HG02571 (cell line): ENCODE measurements at regions not wholly inside any gene's neighbourhood (a gene's known extent, or its start where the extent isn't known, plus 50 kb on each side); places are given as distances from the start of the nearest gene placed in this dataset.
"Not testable (repeated sequence)": the region's sequence is repeated elsewhere in the genome, so short reads cannot be mapped to it uniquely, and the experiment has no call there.

ENCODE experiments used
- ATAC-seq: cut with Tn5 transposase; IDR thresholded peaks from one replicate; pipeline ENCODE4 v1.9.1; 2021; ENCODE audit warnings: mild to moderate bottlenecking, moderate library complexity; ENCODE audit not compliant: unreplicated experiment

DNA sequence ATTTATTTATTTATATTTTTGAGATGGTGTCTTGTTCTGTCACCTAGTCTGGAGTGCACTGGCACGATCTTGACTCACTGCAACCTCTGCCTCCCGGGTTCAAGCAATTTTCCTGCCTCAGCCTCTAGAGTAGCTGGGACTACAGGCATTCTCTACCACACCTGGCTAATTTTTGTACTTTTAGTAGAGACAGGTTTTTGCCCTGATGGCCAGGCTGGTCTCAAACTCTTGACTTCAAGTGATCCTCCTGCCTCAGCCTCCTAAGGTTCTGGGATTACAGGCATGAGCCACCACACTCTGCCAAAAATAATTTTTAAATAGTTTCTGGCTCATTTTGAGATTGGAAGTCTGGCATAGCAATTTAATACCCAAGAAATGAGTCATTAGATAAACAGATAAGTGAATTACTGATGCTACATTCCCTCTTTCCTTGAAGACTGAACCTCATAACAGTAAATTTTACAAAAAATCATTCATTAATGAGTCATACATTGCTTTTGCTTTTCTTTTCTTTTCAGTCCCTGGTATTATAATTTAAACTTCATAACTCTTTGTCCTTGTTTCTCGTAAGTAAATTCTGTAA, 881.6 kb upstream of the PIK3C3 start:
- ATAC-seq: no peak

- no peak for ATAC-seq
Measured at GRCh38 chr18:41072946-41073345, 882.1 kb upstream of the PIK3C3 start.

- ATAC-seq: no peak
Measured at GRCh38 chr18:41071826-41072225, 883.2 kb upstream of the PIK3C3 start.

DNA sequence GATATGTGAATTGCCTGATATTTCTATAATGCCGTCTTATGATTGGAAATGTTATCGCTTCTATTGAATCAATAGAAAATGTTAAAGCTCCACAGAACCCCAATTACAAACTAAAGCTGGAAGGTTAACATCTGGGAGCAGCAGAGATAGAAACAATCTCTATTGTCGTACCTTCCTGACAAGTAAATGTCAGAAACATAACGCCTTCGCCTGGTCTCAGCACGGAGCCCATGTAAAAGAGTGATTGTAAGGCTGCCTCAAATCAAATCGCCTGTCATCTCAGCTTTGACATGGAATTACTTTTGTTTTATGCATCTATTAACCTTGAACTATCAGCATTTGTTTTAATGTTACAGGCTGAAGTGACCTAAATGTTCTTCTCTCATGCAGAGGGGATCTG, 885.9 kb upstream of the PIK3C3 start:
- ATAC-seq: no peak

DNA sequence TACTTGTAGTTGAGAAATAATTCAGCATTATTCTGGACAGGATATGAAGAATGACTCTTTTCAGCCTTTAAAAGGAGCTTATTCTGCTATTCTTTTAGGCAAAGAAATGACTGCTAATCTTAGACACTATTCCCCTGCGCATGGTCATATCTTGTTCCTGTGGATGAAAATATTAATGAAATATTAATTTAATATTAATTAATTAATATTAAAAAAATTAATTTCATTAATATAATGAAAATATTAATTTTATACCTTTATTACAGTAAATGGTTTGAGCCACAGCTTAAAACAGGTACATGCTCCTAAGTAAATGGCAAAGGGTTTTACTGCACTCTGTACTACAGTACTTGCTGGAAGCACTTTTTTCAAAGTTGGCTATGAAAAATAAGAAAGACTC, 890.1 kb upstream of the PIK3C3 start:
- no peak for ATAC-seq

DNA sequence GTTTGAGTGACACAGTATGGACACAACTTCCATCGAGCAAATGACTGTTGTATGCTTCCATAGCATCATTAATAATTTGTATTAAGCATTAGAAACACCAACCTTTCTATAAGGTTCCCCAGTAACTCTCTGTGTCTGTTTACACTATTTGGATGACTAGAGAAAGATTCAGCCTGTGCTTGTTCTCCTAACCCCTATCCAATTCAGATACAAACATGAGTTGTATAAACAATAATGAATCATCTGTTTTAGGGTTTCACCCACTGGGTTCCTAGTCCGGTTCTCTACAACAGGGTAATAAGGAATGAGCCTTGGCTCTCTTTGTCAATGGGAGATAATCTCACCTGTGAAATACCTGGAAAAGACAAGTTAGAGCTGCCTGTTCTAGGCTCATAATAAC, 894.1 kb upstream of the PIK3C3 start:
- ATAC-seq: no peak

- ATAC-seq: no peak
Measured at GRCh38 chr18:41059126-41059415, 896.0 kb upstream of the PIK3C3 start.

DNA sequence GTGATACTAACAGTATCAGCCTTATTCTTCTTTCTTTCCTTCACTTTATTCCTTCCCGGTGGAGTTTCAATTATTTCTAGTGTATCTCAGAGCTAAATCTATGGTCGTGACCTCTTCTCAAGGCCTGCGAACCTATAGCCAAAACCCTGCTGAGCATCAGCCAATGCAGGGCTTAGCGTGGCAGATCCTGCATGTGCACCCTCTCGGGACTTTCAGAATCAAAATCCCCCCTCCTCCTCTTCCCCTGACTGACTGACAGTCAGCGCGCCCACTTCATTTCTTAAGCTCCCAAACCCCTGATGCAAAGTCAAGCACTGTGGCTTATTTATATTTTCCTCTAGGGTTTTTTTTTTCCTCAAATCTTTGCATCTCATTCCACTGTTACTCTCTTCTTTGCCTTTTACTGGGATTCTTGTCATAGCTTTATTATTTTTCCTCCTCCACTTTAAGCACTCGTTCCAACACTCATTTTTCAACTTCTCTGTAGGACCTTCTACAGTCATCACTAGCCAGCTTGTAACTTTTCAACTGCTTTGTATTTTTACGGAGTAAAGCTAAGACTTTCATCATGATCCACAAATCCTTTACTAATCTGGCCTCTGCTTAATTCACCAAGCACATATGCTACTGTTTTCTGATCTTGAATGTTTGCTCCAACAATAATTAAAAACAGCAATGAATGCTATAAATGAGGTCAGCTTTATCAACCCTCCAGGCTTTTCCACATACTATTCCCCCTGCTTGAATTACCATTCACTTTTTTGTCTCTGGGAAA, 896.5 kb upstream of the PIK3C3 start:
- ATAC-seq: no peak

- ATAC-seq: no peak
Measured at GRCh38 chr18:41052625-41053024, 902.4 kb upstream of the PIK3C3 start.

- ATAC-seq: not testable (repeated sequence)
Measured at GRCh38 chr18:41046250-41046649, 908.8 kb upstream of the PIK3C3 start.

- ATAC-seq: no peak
Measured at GRCh38 chr18:41043876-41044275, 911.2 kb upstream of the PIK3C3 start.

- no peak for ATAC-seq
Measured at GRCh38 chr18:41042866-41043265, 912.2 kb upstream of the PIK3C3 start.

- ATAC-seq: no peak
Measured at GRCh38 chr18:41038071-41038470, 917.0 kb upstream of the PIK3C3 start.

GRCh38 chr18:41036346-41036745, 918.7 kb upstream of the PIK3C3 start:
- no peak for ATAC-seq

GRCh38 chr18:41034413-41034812, 920.6 kb upstream of the PIK3C3 start:
- ATAC-seq: no peak

- ATAC-seq: no peak
Measured at GRCh38 chr18:41025666-41026065, 929.4 kb upstream of the PIK3C3 start.

- no peak for ATAC-seq
Measured at GRCh38 chr18:41024792-41025191, 930.2 kb upstream of the PIK3C3 start.

DNA sequence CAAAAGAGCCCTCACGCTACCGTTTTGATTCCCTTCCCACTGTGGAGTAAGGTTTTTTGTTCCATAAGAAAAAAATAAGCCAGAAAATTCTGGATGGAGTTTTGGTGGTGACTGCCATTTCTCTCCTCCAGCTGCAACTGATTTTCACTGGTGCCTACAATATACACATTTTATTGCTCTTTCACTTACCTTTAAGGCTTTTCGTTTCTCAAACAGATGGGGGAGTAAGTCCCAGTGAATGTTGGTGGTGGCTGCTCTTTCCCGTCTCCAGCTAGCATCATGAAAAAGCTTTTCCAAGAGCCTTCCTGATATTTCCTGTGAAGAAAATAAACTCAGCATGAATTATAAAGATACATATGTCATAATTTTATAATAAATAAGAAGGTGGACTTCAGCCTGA, 932.5 kb upstream of the PIK3C3 start:
- no peak for ATAC-seq

GRCh38 chr18:41021089-41021488, 933.9 kb upstream of the PIK3C3 start:
- ATAC-seq: no peak

DNA sequence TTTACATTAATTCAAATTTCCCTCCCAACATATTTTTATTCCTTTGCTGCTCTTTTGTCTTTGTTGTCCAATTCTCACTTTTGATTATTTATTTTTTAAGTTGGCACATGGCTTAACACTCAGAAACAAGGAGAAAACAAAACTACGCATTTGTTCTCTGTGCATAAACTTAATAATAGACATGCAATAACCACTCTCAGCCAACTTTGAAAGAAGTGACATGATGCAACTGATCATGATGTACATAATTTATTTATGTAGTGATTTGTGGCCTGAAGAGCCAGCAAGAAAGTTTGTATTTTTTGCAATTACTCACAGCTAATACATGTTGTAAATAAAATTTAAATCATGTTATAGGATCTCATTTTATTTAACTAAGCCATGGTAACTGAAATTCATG, 942.8 kb upstream of the PIK3C3 start:
- ATAC-seq: no peak

- no peak for ATAC-seq
Measured at GRCh38 chr18:41009926-41010325, 945.1 kb upstream of the PIK3C3 start.

DNA sequence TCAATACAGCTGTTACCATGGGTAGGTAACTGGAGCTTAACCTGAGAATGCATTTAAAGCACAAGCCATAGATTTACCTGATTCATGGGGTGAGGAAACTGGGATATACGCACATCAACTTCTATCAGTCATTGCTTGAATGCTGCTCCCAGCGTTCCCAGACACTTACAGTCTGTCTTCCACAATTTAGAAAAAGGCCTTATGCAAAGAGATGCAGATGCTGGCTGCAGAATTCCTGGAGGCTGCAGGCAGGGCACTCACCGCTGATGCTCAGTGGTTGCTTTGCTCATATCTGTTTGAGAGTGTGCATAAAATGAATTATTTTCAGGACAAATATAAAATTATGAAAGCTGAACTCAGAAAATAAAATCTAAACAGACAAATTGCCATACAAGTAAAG, 950.7 kb upstream of the PIK3C3 start:
- ATAC-seq: no peak

DNA sequence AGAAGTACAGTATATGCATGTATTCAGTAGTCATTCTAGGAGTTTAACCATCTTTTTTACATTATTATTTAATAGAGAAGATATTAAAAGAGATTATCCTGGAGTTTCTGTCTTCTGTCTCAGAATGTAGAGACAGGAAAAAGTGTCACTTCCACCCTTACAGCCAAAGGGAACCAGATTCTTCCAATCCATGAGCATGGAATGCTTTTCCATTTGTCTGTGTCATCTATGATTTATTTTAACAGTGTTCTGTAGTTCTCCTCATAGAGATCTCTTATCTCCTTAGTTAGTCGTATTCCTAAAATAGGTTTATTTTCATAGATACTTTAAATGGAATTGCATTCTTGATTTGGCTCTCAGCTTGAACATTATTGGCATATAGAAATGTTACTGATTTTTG, 959.5 kb upstream of the PIK3C3 start:
- no peak for ATAC-seq
